ENCODE measurements at regions not wholly inside any gene's neighbourhood (a gene's known extent, or its start where the extent isn't known, plus 50 kb on each side); places are given as distances from the start of the nearest gene placed in this dataset.
A peak's percentile ranks its signal among the peaks of the same experiment; 100 is the strongest.

GRCh38 chr11:8808226-8808585, 102.8 kb upstream of the AKIP1 start:
- Histone ChIP-seq H3K4me3 (no peak overlapping the region), H3K27me3 (ENCODE audit: control insufficient read depth in 3 of 3, insufficient read depth in 3 of 3, low read length in 2 of 3) (no peaks in the 10 kb centered on the region), H3K9ac (ENCODE audit: insufficient read depth in 1 of 2, low read length in 2 of 2) (peak overlapping the region in 1 of 2 donors; percentile 67), H3K27ac (ENCODE audit: low read depth in 1 of 2, low read length in 1 of 2) (peak overlapping the region; percentile 87 to 90), H3K9me3 (ENCODE audit: control insufficient read depth in 4 of 4, insufficient read depth in 3 of 4, low read length in 3 of 4) (no peaks in the 10 kb centered on the region), H3K36me3 (ENCODE audit: control insufficient read depth in 4 of 4, insufficient read depth in 4 of 4, low read length in 4 of 4) (peaks cover 0 to 9% (median 4%) of the 10 kb centered on the region in 4 donors), H3K4me1 (ENCODE audit: control insufficient read depth in 5 of 5, insufficient read depth in 5 of 5, low read length in 5 of 5) (peaks cover 26 to 45% (median 32%) of the 10 kb centered on the region in 5 donors)
- ATAC-seq (ENCODE audit: insufficient read depth, low FRiP score) (no peak), DNase-seq (no peak)
- 35 to 46% methylated on average over 4 of the region's 4 CpGs for WGBS, 2 donors
- TF ChIP-seq CTCF (IDR thresholded peaks at IDR 0.05; ENCODE audit: control extremely low read depth, extremely low read depth) = no peak

GRCh38 chr11:8809241-8809938, 101.6 kb upstream of the AKIP1 start:
- Histone ChIP-seq H3K4me3 (no peak overlapping the region), H3K9me3 (ENCODE audit: control insufficient read depth in 4 of 4, insufficient read depth in 3 of 4, low read length in 3 of 4) (no peaks in the 10 kb centered on the region), H3K27ac (ENCODE audit: low read depth in 1 of 2, low read length in 1 of 2) (peak overlapping the region; percentile 73 to 90), H3K36me3 (ENCODE audit: control insufficient read depth in 4 of 4, insufficient read depth in 4 of 4, low read length in 4 of 4) (peaks cover 0 to 6% (median 1%) of the 10 kb centered on the region in 4 donors), H3K9ac (ENCODE audit: insufficient read depth in 1 of 2, low read length in 2 of 2) (peak overlapping the region; percentile 76 to 96), H3K27me3 (ENCODE audit: control insufficient read depth in 3 of 3, insufficient read depth in 3 of 3, low read length in 2 of 3) (no peaks in the 10 kb centered on the region), H3K4me1 (ENCODE audit: control insufficient read depth in 5 of 5, insufficient read depth in 5 of 5, low read length in 5 of 5) (peaks cover 30 to 53% (median 33%) of the 10 kb centered on the region in 5 donors)
- ATAC-seq (ENCODE audit: insufficient read depth, low FRiP score) (no peak), DNase-seq (no peak)
- WGBS, 2 donors = 53 to 80% methylated on average over 7 of the region's 7 CpGs
- no peak for TF ChIP-seq CTCF (IDR thresholded peaks at IDR 0.05; ENCODE audit: control extremely low read depth, extremely low read depth)

- DNase-seq = no peak
Measured at GRCh38 chr11:8809939-8810539, 101.0 kb upstream of the AKIP1 start.

More at GRCh38 chr11:8809939-8810539, 101.0 kb upstream of the AKIP1 start:
- Histone ChIP-seq H3K36me3 (ENCODE audit: control insufficient read depth in 4 of 4, insufficient read depth in 4 of 4, low read length in 4 of 4) (peaks cover 0 to 4% (median under 1%) of the 10 kb centered on the region in 4 donors), H3K4me3 (peak overlapping the region; percentile 17), H3K27me3 (ENCODE audit: control insufficient read depth in 3 of 3, insufficient read depth in 3 of 3, low read length in 2 of 3) (no peaks in the 10 kb centered on the region), H3K9ac (ENCODE audit: insufficient read depth in 1 of 2, low read length in 2 of 2) (peak overlapping the region; percentile 76 to 96), H3K27ac (ENCODE audit: low read depth in 1 of 2, low read length in 1 of 2) (peak overlapping the region; percentile 83 to 91), H3K4me1 (ENCODE audit: control insufficient read depth in 5 of 5, insufficient read depth in 5 of 5, low read length in 5 of 5) (peaks cover 30 to 55% (median 33%) of the 10 kb centered on the region in 5 donors), H3K9me3 (ENCODE audit: control insufficient read depth in 4 of 4, insufficient read depth in 3 of 4, low read length in 3 of 4) (no peaks in the 10 kb centered on the region)
- ATAC-seq (ENCODE audit: insufficient read depth, low FRiP score) = no peak
- 40 to 49% methylated on average over 8 of the region's 8 CpGs for WGBS, 2 donors
- no peak for TF ChIP-seq CTCF (IDR thresholded peaks at IDR 0.05; ENCODE audit: control extremely low read depth, extremely low read depth)
